KOPT-K1 (cell line): ENCODE measurements at regions not wholly inside any gene's neighbourhood (a gene's known extent, or its start where the extent isn't known, plus 50 kb on each side); places are given as distances from the start of the nearest gene placed in this dataset.

Source experiments
- H3K27ac ChIP-seq: fragments of 200-600 bp; sonication (generic); 2 replicates; pipeline ENCODE4 v1.5.1; 2016; ENCODE audit warnings: antibody characterized with exemption, mild to moderate bottlenecking, low read depth, low read length; ENCODE audit not compliant: poor library complexity, severe bottlenecking
- H3K36me3 ChIP-seq: fragments of 200-600 bp; sonication (generic); 2 replicates; pipeline ENCODE4 v1.5.1; 2017; ENCODE audit warnings: antibody characterized with exemption, mild to moderate bottlenecking, low read length, moderate library complexity; ENCODE audit not compliant: insufficient read depth
- H3K9me3 ChIP-seq: fragments of 200-600 bp; sonication (generic); 2 replicates; pipeline ENCODE4 v1.5.1; 2017; ENCODE audit warnings: antibody characterized with exemption, low read length, mild to moderate bottlenecking; ENCODE audit not compliant: insufficient read depth, poor library complexity, severe bottlenecking

DNA sequence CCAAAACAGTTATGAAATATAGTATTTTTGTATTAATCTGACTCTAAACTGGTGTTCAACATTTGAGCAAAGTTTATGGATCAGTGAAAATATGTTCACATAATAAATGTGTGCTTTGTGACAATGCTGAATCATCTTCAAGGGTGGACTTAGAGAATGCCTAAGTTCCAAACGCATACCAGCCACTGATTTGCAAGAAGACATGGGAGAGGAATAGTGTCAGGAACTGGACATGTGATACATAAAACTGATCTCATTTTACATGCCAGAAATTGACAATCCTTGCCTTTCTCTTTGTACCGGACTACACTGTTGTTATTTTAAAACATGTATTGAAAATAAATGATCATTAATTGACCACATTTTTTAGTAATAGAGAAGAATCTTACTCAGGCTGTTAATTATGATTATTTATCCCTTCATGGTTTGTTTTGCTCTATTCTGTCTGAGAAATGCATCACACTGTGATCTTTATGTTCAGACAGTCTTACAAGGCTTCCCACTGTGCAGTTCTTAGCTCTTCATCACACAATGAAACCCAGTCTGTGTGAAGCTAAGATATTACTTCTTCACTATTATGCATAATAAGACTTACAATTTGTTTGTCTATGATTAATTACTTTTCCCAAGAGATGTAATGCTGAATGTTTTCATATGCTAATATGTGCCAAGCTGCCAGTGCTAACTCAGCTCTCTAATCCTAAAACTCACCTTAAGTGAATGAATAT lies 1180.6 kb upstream of the CDH8 start:
- H3K27ac ChIP-seq: no peak overlapping the region
- H3K9me3 ChIP-seq: no peaks in the 10 kb centered on the region
- no peaks in the 10 kb centered on the region for H3K36me3 ChIP-seq

DNA sequence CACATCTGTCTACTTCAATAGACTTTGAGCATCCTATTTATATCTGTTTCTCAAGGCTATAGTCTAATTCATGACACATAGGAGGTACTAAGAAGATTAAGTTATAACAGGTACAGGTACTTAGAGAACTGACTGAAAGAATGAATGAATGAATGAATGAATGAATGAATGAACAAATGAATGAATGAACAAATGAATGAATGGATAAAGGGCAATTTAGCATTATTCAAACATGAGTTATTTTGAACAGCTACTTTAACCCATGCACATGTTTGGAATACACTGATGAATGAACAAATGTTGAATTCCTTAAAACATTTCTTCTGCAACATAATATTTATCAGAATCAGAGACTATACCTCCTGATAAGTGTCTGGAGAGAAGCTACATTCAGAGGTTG lies 1165.6 kb upstream of the CDH8 start:
- H3K9me3 ChIP-seq: no peaks in the 10 kb centered on the region
- H3K36me3 ChIP-seq: no peaks in the 10 kb centered on the region
- no peak overlapping the region for H3K27ac ChIP-seq

DNA sequence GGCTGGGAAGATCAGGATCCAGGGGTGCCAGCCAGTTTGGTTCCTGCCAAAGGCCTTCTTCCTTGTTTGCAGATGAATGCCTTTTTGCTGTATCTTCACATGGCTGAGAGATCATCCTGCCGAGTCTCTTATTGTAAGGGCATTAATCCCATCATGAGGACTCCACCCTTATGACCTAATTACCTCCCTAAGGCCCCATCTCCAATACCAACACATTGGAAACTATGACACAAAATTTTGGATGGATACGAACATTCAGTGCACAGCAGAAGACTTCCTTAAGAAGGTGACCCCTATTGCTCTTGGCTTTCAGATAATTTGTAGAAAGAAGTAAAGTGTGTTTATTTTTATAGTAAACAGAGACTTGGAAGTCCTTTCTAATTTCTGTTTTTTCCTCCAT lies 1164.7 kb upstream of the CDH8 start:
- Histone ChIP-seq H3K27ac (no peak overlapping the region), H3K36me3 (no peaks in the 10 kb centered on the region), H3K9me3 (no peaks in the 10 kb centered on the region)

DNA sequence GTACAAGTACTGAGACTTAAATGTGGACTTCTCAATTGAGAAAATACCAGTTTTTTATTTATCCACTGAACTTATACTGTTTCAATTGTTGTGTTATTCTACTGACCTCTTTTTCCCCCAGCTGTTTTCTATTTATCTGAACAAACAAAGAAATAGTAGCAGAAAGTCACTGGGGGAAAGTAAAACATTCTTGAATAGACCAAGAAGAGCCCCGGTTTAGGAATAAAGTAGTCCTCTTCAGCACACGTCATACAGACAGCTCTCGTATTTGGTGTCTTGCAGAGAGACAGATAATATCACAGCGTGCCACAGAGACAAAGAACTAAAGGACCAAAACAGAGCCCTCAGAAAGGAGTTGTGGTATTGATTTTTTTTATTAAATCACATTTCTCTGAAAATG lies 1159.1 kb upstream of the CDH8 start:
- no peak overlapping the region for H3K27ac ChIP-seq

DNA sequence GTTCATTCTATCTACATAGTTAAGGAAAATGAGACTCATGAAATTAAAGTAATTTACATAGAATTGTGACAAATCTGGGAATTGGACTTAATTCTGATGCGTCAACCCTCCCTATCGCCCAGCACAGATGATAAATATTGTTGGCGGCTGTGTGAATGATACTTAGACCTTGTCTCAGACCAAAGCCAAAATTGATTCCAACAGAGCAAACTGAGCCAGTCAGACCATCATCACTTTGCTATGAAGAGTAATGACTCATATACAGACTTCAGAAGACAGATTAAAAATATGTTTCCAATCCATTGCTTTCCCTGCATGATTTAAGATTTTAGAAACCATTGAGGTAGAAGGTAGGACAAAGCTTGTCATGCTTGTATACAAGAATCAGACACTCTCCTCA lies 1156.7 kb upstream of the CDH8 start:
- H3K36me3 ChIP-seq: no peaks in the 10 kb centered on the region
- H3K27ac ChIP-seq: no peak overlapping the region
- no peaks in the 10 kb centered on the region for H3K9me3 ChIP-seq

More for the DNA sequence above, 1159.1 kb upstream of the CDH8 start:
- no peaks in the 10 kb centered on the region for H3K36me3 ChIP-seq
- no peaks in the 10 kb centered on the region for H3K9me3 ChIP-seq

DNA sequence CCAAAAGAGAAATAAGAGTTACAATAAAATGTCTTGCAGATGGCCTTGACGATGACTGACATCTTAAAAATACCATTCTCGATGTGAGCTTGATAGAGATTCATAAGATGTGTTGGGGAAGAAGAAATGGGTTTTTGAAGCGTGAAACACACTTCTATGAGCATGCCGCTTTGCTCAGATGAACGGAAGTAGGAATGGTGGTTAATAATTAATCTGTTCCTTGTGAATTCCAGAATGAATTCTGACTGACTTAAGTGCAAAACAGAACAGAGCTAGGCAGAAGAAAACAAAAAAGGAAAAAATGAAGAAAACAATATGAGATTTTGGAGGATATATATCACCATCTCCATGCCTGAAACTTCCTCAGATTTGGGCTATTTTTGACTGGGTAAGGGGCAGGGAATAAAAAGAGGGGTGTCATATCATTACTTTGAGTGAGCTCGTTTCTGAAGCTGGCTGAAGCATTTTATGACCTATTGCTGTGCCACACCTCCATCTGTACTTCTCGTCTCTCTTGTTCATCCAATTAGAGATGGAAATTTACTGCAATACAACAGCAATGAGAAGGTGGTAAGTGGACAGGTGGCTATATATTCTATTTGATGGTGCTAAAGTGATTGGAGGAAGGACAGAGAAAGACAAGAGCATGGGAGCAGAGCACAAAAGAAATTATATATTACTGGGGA lies 1152.0 kb upstream of the CDH8 start:
- Histone ChIP-seq H3K27ac (no peak overlapping the region), H3K9me3 (no peaks in the 10 kb centered on the region), H3K36me3 (no peaks in the 10 kb centered on the region)

DNA sequence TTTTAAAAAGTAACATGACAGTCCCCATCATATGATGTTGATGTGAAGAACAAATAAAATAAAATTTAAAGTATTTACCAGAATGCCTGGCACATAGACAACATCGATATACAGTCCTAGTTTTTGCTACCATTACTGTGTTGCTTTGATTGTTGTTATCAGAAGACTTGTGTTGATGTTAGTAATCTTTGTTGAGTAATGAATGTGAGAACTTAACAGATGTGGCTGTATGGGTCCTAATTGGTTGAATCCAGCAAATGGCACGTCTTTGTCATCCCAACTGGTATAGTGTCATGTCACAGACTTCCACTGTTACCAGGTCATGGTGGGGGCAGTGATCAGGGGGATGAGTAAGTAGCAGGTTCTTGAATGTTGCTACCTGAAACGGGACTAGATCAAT lies 1151.4 kb upstream of the CDH8 start:
- H3K9me3 ChIP-seq: no peaks in the 10 kb centered on the region
- H3K36me3 ChIP-seq: no peaks in the 10 kb centered on the region
- H3K27ac ChIP-seq: no peak overlapping the region

DNA sequence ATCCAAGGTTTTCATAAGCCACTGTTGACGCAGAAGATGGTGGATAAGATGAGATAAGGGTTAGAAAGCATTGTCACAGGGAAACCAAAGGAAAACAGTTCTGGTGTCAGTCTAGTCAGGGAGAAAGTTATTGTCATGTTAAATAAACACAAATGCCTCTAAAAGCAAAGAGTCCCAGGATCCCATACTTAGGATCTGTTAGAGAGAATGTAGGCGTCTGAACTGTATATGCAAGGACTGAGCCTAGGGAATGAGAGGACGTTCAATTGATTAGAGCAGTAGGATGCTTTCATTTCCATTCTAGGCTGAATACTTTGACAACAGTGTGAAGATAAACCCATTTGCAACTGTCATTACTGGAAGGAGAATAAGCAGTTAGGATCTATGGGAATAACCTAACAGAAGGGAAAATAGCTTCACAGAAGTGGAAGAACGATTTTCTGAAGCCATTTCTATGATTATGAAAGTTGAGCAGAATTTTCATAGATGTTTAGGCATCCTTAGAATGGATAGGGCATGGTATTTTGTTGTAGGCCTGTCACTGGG lies 1149.1 kb upstream of the CDH8 start:
- no peaks in the 10 kb centered on the region for H3K36me3 ChIP-seq

DNA sequence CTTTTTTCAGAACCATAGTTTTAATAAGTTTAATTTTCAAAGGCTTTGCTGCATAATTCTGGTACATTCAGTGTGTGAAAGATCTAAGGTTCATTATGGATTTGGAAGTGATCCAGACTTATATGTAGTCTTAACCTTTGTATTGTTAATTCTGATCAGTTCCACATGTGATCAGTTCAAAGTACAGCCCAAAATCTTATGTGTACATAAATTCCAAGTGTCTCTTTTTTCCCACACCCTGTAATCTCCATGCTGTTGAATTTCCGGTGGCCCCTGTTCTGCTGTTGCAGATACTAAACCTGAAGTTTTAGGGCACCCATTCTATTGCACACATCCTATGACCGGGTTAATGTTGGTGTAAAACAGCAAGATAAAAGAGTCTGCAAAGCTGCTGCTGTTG lies 1147.5 kb upstream of the CDH8 start:
- Histone ChIP-seq H3K27ac (no peak overlapping the region), H3K9me3 (no peaks in the 10 kb centered on the region), H3K36me3 (no peaks in the 10 kb centered on the region)

More for the DNA sequence above, 1149.1 kb upstream of the CDH8 start:
- Histone ChIP-seq H3K27ac (no peak overlapping the region), H3K9me3 (no peaks in the 10 kb centered on the region)

DNA sequence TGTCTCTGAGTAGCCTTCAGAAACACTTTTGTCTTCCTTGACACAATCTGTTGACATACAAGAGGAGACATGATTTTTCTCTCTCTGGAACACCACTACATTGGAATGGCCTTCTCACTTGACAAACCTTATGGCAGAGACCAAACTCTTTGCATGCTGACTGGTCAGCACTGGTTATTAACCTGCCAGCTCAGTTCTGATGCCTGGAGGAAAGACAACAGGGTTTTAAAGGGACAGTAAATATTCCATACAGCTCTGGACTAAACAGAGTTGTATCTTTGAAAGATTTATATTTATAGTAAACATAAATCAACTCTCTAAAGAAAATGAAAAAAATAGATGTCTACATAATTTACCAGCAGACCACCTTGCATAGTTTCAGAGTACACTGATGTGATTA lies 1139.1 kb upstream of the CDH8 start:
- Histone ChIP-seq H3K36me3 (no peaks in the 10 kb centered on the region), H3K27ac (no peak overlapping the region), H3K9me3 (no peaks in the 10 kb centered on the region)

DNA sequence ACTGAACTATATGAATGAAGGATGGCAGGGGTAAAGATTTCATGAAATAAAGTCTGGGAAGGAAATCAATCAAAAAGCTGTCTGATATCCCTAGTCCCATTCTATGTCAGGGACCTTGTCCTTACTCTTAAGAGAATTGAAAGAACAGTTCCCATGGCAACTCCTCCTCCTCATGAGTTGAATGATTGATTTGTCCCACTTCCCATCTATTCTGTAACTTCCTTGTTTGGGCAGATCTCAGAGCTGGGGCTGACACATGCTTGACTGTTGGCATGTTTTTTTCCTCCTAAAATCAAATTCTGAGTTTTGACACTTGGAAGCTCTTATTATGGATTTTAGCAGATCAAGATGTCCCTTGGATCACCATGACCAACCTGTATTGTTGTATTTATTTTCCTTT lies 1138.6 kb upstream of the CDH8 start:
- H3K27ac ChIP-seq: no peak overlapping the region
- H3K9me3 ChIP-seq: no peaks in the 10 kb centered on the region
- H3K36me3 ChIP-seq: no peaks in the 10 kb centered on the region

DNA sequence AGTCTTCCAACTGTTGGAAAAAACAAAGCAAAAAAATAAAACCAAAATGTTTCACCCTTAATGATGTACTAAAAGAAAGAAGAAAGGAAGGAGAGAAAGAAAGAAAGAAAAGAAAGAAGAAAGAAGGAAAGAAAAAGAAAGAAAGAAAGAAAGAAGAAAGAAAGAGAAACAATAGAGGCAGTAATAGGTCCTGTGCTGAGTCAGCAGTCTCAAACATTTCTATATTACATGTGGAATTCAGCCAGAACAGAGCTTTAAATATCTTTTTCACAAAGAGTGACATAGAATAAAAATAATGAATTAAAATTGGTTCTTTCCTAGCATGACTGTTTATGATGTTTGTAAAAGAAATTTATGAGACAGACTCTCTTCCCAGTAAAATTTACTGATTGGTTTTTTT lies 1135.3 kb upstream of the CDH8 start:
- H3K36me3 ChIP-seq: no peaks in the 10 kb centered on the region
- no peak overlapping the region for H3K27ac ChIP-seq
- no peaks in the 10 kb centered on the region for H3K9me3 ChIP-seq

DNA sequence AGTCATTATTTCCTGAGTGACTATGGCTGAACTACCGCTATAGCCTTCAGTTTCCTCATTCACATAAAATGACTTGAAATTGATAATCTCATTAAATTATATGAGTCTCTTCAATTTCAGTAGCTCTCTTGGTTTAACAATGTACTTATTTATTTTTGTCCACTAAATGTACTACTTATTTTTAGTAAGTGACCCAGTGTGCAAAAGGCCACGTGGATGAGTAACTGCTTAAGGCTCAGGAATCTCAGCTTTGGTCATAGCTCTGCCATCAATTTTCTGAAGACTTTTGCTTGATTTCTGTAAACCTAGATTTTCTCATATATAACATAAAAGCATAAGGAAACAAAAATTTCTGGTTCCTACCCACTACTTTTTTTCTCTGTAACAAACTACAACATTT lies 1132.9 kb upstream of the CDH8 start:
- Histone ChIP-seq H3K27ac (no peak overlapping the region), H3K36me3 (no peaks in the 10 kb centered on the region), H3K9me3 (no peaks in the 10 kb centered on the region)

DNA sequence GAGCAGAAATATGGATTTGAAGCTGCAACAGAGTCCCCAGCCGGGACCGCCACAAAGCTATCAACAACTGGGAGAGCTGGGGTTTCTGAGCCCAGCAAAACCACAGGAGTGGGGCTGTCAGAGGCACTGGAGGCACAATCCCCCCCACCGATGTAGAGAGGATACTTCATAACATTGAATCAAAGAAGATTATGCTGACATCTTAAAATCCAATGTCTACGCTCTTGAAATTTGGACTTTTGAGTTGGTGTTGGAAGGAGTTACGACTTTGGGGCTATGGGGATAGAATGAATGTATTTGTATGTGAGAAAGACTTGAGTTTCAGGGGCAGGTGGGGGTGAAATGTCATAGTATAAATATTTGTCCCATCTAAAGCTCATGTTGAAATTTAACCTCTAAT lies 1121.6 kb upstream of the CDH8 start:
- H3K9me3 ChIP-seq: no peaks in the 10 kb centered on the region
- no peaks in the 10 kb centered on the region for H3K36me3 ChIP-seq
- no peak overlapping the region for H3K27ac ChIP-seq

DNA sequence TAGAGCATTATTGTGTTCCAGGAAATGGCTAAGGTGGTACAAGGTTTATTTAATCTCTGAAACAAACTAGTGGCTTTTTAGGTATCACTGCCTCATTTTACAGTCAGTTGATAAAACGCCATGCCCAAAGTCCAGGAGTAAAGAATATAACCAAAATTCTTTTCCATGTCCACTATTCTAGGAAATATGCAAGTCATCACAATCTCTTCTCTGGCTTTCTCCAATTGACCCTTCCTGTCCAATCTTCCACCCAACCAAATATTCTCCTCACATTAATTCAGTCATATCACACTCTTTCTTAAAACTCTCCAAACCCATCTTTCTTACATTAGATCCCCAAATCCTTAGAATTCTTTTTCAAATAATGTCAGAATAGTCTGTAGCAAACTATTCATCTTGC lies 1110.0 kb upstream of the CDH8 start:
- Histone ChIP-seq H3K36me3 (no peaks in the 10 kb centered on the region), H3K27ac (no peak overlapping the region), H3K9me3 (no peaks in the 10 kb centered on the region)

DNA sequence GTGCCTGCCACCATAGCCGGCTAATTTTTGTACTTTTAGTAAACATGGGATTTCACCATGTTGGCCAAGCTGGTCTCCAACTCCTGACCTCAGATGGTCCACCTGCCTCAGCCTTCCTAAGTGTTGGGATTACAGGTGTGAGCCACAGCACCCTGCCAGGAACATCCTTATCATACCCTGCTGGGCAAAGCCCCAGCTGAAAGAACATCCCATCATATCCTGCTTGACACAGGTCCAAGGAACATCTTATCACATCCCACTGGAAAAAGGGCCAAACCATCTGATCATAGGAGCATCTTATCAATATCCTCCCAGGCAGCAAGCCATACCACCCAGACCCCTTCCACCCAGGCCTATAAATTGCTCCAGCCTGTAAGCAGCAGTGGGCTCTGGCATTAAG lies 1109.2 kb upstream of the CDH8 start:
- no peaks in the 10 kb centered on the region for H3K9me3 ChIP-seq
- no peaks in the 10 kb centered on the region for H3K36me3 ChIP-seq
- H3K27ac ChIP-seq: no peak overlapping the region
